ENCODE measurements at regions not wholly inside any gene's neighbourhood (a gene's known extent, or its start where the extent isn't known, plus 50 kb on each side); places are given as distances from the start of the nearest gene placed in this dataset.

- DNase-seq: no peak
These were observed 149.9 kb downstream of the SHQ1 start for GRCh38 chr3:72698154-72698917.

- no peak for DNase-seq
These were observed 150.5 kb downstream of the SHQ1 start for GRCh38 chr3:72697717-72698116.

GRCh38 chr3:72696815-72697214 lies 151.4 kb downstream of the SHQ1 start:
- no peak for DNase-seq

GRCh38 chr3:72694398-72694797 lies 153.8 kb downstream of the SHQ1 start:
- DNase-seq: no peak

GRCh38 chr3:72692990-72693389 lies 155.3 kb downstream of the SHQ1 start:
- no peak for DNase-seq

DNA sequence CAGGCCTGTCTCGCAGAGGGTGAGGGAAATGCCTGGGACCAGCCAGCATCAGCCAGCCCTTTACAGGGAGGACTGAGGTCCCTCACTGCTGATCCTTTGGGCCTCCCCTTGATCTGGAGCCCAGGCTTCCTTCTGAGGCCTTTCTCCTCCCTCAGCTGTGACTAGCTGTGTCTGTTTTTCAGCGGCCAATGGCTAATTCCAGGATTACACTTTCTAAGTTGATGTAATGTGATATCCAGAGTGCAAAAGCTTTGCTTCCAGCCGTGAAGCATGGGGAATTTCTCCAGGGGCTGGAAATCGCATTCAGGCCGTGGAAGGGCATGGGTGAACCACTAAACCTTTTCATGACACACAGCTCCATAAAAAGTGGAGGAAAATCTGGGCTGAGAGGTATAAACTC lies 157.6 kb downstream of the SHQ1 start:
- DNase-seq: no peak

DNA sequence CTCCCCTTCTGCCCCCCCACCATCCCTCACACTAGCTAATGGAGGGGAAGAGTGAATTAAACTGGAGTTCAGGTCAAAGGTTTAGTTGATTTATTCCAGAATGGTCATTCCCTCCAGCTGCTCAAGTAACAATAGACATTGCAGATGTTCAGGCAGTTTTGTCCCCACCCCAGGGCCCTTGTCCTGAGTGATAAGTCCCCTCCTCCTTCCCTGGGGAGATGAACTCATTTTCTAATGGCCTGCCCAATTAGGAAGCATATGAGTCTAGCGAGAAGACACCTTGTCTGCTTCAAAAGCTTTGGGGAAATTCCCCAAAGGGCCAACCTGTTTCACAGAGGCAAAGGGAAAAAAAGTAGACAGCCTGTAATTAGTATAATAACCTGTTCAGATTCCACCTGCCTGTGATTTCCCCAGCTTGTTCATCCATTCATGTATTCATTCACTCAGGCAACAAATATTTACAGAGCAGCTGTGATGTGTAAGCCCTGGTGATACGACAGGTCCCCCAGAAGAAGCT lies 165.3 kb downstream of the SHQ1 start:
- peak; percentile 97 for DNase-seq

DNA sequence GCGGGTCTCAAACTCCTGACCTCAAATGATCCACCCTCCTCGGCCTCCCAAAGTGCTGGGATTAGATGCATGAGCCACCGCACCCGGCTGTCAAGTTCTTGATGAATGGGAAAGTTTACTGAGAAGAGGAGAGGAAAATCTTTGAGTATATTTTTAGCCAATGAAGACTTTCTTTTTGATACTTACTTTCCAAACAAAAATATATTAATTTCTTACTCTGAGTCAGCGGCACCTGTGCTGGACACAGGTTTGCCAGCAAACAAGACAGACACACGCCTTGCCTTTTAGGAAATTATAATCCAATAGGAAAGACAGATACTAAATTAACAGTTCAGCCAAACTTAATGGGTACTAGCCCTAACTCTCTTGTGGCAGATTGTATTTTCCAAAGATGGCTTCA lies 166.6 kb downstream of the SHQ1 start:
- no peak for DNase-seq

- DNase-seq: no peak
These were observed 167.5 kb downstream of the SHQ1 start for GRCh38 chr3:72680766-72681165.

- peak; percentile 86 for DNase-seq
These were observed 168.6 kb downstream of the SHQ1 start for GRCh38 chr3:72679540-72680198.

GRCh38 chr3:72678867-72679266 lies 169.4 kb downstream of the SHQ1 start:
- DNase-seq: no peak

- DNase-seq: no peak
These were observed 169.9 kb downstream of the SHQ1 start for GRCh38 chr3:72678380-72678779.

GRCh38 chr3:72675243-72675642 lies 173.0 kb downstream of the SHQ1 start:
- no peak for DNase-seq

DNA sequence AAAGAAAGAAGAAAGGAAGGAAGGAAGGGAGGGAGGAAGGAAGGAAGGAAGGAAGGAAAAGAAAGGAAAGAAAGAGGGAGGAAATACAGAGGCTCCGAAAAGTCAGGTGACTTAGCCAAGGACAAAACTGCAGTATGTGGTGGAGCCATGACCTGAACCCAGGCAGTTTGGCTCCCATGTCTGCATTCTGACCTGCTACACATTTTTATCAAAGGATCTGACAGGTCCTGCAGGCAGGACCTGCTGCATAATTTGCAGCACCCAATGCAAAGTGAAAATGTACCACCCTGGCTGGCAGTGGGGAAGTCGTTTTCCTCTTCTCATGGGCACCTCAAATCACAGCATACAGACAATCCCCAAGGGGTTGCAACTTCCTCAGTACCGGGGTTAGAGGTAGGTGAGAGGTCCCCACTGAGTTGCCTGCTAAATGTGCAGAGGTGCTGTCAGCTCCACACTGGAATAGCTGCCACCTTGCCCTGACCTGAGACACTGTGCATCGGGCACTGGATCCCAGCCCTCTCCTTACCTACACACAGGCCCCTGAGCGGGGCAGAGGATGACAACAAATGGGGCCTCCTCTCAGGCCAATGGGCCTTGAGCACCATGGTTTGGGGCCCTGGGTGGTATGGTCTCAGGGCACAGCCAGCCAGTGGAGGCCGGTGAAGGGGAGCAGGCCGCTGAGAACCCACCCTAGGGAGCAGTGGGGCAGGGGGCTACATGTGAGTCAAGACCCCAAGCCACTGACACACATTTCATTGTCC lies 175.1 kb downstream of the SHQ1 start:
- DNase-seq: no peak

GRCh38 chr3:72669224-72669623 lies 179.0 kb downstream of the SHQ1 start:
- DNase-seq: no peak

GRCh38 chr3:72666447-72666755 lies 181.8 kb downstream of the SHQ1 start:
- DNase-seq: no peak

- no peak for DNase-seq
These were observed 182.4 kb downstream of the SHQ1 start for GRCh38 chr3:72665701-72666446.

DNA sequence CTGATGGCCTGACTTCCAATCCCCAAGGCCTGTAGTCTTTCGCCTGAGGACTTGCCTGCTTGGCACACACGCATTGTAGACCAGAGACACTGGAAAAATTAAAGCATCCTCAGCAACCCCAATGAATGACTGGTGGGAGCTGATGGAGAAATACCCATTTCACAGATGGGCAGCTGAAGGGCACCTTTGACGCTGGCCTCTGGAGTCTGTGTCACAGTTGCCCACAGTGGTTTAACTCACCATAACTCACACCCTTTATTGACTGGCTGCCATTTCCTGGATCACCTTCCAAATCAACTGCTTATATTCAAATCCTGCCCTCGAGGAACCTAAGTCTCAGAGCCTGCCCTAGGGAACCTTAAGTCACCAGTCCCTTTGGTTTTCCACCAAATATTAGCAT lies 183.1 kb downstream of the SHQ1 start:
- DNase-seq: no peak

DNA sequence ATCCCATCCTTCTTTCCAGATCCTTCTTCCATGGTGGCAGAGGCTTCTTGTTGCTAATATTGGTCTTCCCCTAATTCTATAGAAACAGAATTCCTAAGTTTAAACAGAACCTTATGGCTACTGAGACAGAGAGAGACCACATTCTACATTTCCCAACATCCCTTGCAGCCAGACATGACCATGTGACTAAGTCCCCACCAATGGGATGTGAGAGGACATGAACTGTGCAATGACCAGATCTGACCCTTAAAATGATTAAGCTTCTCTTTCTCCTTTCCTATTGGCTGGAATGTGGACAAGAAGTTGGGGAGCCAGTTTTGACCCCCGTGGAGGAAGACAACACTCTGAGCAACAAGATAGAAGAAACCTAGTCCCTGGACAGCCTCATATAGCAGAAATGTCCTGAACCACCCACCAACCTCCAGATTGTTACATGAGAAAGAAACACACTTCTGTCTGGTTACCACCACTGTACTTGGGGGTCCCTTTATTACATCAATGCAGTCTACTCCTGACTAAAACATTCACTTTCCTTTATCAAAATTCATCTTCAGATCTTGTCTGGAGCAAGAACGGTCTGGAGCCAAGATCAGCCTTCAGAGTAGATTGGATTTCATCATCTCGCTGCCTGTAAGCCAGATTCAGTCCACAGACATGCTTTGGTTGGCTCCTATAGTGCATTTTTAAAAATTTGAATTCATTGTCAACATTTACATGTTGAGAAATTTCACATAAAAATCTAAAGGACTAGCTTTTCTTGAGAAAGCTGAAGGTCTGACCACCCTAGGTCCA lies 183.9 kb downstream of the SHQ1 start:
- no peak for DNase-seq

DNA sequence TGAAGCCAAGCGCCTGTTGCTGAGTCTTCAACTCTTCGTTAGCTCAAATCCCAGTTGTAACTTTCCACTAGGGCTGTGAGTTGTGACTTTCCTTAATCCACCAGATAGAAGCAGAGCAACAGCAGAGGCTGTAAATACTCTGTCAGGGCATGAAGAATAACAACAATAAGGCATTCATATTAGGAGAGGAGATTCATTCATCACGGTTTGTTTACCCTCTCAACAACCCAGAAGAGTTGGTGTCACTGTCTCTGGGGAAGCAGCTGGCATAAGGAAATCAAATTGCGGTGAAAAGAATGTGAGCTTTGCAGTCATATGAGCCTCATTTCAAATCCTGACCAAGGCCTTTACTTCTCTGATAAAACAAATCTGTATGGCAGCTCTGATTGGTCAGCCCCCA lies 184.8 kb downstream of the SHQ1 start:
- DNase-seq: peak; percentile 23

GRCh38 chr3:72661115-72661457 lies 187.2 kb downstream of the SHQ1 start:
- no peak for DNase-seq
